GM19468 (cell line): ENCODE measurements at regions not wholly inside any gene's neighbourhood (a gene's known extent, or its start where the extent isn't known, plus 50 kb on each side); places are given as distances from the start of the nearest gene placed in this dataset.

ENCODE experiments used
- ATAC-seq: cut with Tn5 transposase; IDR thresholded peaks from one replicate; pipeline ENCODE4 v1.9.1; 2021; ENCODE audit warnings: mild to moderate bottlenecking, moderate library complexity, moderate number of reproducible peaks; ENCODE audit not compliant: unreplicated experiment; ENCODE audit errors: extremely low read depth

DNA sequence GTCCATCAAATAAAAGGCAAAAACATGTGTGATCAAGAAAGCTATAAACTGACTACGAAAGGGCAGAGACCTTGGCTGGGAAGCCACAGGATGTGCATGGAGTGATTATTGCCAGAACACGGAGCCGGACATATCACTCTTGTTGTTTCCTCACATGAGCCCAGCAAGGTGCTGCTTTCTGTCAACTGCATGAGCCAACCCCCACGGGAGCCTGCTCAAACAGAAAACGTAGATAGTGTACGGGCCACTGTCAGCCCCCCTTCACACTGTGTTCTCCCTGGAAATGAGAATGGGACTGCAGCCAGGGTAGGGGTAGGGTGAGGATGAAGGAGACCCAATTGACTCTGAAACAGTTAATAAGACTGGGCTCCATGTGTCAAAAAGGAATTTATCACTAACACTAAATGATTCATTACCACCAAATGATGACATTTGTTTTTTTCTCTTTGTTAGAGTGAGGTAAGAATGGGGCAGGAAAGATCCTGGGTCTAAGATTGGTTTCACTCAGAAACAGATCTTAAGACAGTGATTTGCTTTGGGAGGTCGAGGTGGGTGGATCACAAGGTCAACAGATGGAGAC is 235.8 kb downstream of the MREG start:
- no peak for ATAC-seq

DNA sequence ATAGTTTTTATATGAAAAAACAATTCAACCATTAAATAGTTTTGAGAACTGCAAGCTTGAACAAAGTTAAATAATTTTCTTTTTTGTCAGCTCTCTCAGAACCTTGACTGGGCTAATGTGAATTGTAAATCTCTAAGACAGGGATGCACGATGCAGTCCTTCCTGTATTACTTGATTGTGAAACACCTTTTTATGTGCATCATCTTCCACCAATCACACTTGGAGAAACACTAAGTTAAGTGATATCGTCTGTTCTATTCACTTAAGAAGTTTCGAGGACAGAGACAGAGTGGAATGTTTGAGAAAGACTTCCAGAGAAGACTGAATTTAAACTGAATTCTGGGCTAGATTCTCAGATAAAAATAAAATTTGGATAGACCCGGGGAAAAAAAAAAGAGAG is 238.2 kb downstream of the MREG start:
- no peak for ATAC-seq

DNA sequence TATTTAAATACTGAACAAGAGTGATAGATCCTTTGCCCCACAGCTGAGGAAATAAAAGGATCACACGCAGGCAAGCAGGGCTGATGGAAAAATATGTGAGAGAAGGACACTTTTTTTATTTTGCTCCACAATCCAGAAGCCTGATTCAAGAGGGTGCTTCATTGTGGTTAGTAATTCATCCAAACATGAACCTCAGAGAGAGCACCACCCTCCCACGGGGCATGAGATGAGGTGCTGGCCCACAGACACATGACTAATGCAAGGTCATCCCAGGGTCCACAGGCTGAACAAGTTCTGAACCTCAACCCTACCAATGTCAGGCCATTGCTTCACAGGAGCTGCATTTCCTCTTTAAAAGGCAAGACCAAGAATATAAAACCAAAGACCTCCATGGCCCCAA is 239.6 kb downstream of the MREG start:
- ATAC-seq = no peak

GRCh38 chr2:215772634-215773563 is 240.5 kb downstream of the MREG start:
- no peak for ATAC-seq

DNA sequence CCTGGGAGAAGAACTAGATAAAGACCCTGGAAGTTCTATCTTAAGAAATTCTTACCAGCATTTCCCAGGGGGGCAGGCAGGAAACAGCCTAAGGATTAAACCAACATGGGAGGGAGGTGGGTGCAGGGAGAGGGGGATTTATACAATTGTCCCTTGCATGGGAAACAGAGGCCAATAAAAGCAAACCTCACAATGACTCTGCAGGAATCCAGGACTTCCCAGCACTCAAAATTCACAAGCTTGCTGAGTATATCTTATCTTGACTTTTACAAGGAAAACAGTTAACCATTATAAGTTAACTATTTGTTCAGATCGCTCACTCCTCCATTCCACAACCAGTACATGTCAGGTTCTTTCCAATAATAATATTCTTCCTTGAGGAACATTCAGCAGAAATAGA is 241.3 kb downstream of the MREG start:
- ATAC-seq = no peak

DNA sequence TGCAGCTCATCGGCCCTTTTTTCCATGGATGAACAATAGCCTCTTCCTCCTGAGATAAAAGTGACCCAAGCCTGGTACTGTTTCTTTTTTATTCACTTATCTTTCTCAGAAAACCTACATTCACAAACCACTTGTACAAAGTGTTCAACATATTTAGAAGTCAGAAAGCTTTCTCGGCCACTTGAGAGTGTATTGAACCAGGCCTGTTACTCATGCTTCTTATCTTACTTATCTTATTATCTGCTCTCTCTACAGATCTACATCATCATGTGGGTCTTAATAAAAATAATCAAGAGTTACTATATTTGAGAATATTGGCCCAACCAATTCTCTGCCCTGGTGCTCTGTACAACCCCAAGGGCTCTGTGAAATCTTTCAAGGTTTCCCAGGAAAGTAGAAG is 242.1 kb downstream of the MREG start:
- no peak for ATAC-seq

- no peak for ATAC-seq
Measured at GRCh38 chr2:215770668-215771067, 242.7 kb downstream of the MREG start.

GRCh38 chr2:215769246-215769645 is 244.1 kb downstream of the MREG start:
- no peak for ATAC-seq

GRCh38 chr2:215767625-215768024 is 245.7 kb downstream of the MREG start:
- no peak for ATAC-seq

DNA sequence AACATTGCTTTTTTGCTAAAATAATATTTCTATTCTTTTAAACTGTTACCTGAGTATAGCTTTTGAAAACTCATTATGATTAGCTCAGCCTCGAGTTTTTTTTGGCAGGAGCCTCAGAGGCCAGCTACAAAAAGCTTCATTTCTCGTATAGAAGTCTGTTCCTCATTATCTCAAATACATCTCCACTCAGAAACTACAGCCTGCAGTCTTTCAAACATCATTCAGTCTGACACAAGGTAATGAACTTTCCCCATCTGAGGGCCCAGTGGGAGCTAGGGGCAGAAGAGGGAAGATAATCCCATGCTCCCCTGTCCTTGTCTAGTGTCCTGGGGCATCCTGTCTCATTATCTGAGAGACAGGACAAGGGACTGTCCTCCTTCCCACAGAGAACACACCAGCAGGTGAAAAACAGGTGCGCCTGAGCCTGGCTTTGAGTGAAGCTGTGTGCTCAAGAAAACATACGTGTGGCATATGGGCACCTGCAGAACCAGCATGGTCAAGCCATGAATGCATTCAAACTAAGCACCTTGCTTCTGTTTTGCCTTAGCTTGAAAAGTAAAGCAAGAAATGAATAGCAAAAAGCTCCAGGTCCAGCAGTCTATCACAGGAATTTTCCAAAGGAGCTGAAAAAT is 247.5 kb downstream of the MREG start:
- ATAC-seq = no peak

DNA sequence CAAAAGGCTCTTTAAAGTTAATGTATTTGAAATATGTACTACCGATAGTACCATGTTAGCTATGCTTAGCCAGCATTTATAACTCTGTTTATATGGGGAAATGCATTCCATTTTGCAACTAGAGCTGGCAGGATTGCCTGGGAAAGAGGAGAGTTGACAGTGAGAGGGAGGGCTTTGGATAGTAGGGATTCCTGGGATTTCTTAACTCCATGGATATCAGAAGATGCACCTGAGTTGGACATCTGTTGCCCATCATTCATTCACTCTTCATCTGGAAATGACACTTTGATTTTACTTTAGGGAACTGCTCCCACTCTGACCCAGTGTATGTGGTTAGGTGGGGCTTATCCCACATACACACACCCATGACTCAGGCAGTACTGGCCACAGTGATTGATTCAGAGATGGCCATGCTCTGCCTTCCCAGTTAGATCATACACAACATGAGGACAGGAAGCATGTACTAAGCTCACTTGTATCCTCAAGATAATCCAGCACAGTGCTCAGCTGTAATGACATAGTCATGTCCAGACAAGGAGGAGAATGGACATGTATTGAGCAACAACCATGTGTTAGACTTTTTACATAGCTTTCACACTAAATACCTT is 248.8 kb downstream of the MREG start:
- ATAC-seq = no peak

DNA sequence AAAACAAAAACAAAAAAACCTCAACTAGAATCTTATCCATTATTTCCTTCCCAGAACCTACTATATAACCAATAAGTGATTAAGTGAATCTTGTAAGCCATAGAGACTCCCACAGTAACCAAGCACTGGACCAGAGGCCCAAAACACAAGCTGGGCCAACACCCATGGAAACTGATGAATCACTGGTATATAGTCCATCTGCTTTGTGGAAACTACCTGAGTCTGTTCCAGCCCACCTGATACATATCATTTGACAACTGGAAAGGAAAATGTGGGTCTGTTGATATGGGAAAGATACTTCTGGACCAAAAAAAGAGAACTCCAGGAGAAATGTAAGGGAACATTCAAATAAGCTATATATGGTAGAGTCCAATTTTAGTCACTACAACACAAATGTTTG is 252.8 kb downstream of the MREG start:
- ATAC-seq = no peak

DNA sequence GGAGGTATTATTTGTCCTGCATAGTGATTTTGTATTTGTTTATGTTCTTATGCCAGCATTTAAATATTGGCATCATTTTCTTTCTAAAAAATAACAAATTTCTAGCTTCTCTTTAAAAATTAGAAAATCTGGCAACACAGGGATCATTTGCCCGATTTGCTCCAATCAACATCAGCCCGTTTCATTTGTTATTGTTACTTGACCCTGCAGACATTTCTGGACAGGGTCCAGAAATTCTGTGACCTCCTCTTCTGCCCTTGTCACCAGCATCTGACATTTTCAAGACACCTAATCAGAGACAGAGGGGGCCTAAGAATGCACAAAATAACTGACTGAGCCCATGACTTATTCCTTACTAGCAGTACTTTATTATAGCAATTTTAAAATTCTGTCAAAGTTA is 253.3 kb downstream of the MREG start:
- no peak for ATAC-seq

DNA sequence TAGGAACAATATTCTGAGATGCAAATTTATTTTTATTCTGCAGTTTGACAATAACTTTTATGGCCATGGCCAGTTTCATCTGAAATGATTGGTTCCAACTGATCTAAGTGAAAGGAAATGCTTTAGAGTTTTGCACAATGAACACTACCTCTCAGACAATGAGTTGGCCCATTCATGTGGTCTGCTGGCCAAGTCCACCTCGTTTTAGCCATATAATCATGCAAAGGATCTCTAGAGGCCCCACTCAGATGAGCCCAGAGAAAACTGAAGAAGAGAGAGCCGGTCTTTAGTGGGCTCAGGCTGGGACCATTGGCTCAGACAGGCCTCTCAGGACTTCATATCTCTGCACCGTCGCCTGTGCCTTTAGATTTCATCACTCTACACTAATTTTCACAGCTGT is 254.7 kb downstream of the MREG start:
- ATAC-seq = no peak

GRCh38 chr2:215756346-215756730 is 257.0 kb downstream of the MREG start:
- no peak for ATAC-seq

DNA sequence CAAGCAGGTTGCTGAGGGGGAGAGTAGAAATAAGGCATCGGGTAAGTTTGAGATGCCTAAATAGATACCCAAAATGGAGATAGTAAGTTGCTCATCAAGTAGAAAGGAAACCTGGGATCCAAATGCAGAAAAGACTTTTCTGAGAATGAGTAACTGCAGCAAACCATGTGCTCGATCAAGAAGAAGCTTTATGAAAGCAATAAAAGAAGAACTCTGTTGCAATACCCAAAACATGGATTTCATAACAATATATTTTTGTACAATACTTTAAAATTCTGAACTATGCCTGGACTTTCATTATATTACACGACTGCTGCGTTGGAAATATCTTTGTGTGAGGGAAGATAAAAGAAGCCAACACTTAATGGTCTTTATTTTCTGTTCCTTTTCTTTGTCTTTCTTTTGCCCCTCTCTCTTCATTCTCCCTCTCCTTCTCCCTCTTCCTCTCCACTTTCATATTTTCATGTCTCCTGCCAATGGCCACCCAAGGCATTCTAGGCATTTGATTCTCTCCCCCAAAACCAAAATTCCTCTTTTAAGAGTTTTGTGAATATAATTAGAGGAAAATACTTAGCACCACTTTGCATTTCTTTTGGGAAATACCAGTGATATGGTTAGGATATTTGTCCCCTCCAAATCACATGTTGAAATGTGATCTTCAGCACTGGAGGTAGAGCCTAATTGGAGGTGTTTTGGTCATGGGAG is 257.6 kb downstream of the MREG start:
- no peak for ATAC-seq

- ATAC-seq = no peak
Measured at GRCh38 chr2:215754546-215754945, 258.8 kb downstream of the MREG start.

- ATAC-seq = no peak
Measured at GRCh38 chr2:215753808-215754207, 259.5 kb downstream of the MREG start.

DNA sequence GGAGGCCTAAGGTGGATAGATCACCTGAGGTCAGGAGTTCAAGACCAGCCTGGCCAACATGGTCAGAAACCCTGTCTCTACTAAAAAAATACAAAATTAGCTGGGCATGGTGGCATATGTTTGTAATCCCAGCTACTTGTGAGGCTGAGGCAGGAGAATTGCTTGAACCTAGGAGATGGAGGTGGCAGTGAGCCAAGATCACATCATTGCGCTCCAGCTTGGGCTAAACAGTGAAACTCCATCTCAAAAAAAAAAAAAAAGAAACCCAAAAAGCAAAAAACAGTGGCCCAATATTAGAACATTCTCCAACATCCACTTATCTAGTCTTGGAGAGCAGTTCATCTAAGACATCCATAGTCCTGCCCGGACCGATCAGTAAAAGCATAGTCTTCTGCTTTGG is 260.4 kb downstream of the MREG start:
- ATAC-seq = no peak

DNA sequence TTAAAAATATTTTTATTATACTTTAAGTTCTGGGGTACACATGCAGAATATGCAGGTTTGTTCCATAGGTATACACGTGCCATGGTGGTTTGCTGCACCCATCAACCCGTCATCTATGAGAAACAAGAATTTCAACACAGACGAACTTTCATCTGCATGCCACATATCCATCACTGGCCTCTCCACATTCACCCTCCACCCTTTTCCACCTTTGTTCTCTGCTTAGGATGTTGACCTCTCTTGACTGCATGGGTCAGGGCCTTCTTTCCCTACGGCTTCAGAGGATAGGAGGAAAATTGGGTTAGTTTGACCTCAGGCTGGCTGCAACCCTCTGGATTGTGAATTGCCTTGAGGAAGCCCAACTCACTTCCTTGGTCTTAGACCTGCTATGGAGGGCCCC is 260.9 kb downstream of the MREG start:
- no peak for ATAC-seq

- ATAC-seq = no peak
Measured at GRCh38 chr2:215751911-215752272, 261.5 kb downstream of the MREG start.
